ENCODE measurements at regions not wholly inside any gene's neighbourhood (a gene's known extent, or its start where the extent isn't known, plus 50 kb on each side); places are given as distances from the start of the nearest gene placed in this dataset.

DNA sequence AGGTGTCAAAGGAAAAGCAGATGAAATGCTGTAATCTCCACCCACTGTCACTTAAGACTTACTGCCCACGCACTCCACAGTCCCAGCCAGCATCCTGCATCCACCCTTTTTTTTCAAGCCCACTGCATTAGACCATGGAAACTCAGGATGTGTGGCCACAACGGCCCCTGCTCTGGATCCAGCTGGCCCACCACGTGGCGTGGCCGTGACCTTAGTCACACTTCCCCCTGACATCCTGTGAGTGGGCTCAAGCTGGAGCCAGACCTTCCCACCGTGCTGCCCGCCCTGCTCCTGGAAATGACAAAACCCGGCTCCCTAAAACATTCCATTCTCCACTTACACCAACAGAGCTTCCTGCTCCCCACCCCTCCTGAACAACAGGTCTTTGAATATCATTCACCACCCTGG is 588.3 kb upstream of the DIPK2B start:
- DNase-seq (ENCODE audit: low read depth in 4 of 4, low spot score in 3 of 4), result no peak

DNA sequence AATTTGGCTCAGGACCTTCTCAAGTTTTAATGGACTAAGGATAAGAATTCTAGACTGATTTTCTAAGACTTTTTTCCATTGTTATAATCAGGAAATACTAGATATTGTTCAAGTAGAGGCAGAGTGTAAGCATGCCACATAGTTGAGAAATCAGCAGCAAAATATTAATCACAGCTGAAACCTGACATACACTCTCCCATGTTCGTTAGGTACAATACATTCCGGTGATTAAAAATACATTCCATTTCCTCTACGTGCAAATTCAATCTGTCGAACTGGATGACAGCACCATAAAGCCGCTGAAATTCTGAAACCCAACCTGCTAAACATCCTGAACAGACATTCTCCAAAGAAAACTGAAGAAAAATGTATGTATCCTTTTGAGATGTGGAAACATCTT is 587.6 kb upstream of the DIPK2B start:
- no peak for DNase-seq (ENCODE audit: low read depth in 4 of 4, low spot score in 3 of 4)

DNA sequence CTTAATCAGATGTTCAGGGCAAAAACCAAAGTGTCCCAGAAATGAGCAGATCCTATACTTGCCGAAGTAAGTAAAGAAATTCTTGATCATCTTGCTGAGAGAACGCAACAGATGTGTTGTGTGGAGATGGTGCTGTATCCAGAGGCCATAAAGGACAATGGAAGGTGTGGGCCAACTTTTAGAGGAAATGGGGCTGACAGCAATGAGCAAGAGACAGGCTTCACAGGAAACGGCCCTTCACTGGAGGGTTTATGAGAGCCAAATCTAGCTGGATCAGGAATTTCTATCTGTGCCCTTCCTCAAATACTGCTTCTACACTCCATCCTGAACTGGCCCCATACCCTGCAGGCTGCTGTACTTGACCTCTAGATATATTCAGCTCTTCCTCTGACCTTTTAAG is 583.9 kb upstream of the DIPK2B start:
- no peak for DNase-seq (ENCODE audit: low read depth in 4 of 4, low spot score in 3 of 4)

DNA sequence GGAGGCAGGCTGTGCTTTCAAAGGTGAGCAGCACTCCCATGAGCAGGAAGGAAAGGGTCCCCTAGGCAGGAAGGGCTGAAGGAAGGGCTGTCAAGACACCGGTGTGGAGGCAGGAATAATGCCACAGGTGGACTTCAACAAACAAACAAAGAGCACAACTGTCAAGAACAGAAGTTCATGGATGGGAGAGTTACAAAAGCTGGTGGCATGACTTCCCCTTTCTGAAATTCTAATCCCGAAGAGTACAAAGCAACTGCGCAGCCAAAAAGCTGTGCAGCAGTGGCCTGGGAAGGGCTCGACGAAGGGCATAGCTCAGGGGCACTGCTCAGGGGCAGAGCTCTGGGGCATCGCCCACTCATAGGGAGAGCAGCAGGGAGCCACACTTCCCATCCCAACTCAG is 582.3 kb upstream of the DIPK2B start:
- DNase-seq (ENCODE audit: low read depth in 4 of 4, low spot score in 3 of 4), result no peak

DNA sequence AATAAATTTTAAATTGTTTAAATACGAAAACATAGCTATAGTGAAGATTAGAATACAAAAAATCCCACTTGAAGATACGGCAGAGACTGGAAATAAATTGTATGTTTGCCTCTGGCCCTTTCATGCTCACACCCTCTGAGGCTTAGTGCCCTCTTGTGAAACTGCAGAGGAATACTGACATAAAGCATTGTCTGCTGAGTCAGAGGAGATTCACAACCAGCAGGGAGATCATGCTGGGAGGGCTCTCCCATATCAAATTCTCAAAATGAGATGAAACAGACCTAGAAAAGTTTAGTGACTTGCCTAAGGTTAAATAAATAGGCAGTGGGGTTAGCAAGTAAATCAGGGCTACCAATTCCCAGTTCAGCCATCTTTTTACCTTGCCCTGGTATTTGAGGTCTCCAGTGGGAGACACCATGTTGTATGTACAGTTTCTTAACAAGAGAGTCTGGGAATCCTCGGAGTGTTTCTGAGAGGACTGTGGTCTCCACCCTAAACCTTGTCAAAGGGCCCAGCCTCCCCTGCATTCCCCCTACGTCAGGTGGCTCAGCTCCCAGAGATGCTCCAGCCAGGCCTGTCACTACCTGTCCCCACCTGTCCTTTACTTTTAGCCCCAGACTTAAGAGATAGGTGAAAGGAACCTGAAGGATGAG is 581.4 kb upstream of the DIPK2B start:
- no peak for DNase-seq (ENCODE audit: low read depth in 4 of 4, low spot score in 3 of 4)

DNA sequence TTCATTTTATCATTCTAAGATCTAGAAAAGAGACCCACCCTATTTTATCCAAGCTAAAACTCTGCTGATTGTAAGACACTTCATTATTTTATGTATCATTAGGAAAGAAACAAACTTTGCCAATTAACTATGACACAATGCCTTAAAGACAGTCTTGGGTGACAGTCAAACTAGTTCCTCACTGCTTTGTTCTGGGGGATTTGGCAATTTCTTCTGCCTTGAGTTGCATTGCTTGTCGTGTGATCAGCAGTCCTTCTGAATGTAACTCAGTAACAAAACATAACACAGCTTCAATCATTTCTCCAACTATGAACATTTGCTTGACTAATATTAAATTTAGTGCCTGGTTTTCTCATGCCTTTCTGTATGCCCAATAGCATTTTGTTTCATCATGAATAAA is 577.9 kb upstream of the DIPK2B start:
- no peak for DNase-seq (ENCODE audit: low read depth in 4 of 4, low spot score in 3 of 4)

DNA sequence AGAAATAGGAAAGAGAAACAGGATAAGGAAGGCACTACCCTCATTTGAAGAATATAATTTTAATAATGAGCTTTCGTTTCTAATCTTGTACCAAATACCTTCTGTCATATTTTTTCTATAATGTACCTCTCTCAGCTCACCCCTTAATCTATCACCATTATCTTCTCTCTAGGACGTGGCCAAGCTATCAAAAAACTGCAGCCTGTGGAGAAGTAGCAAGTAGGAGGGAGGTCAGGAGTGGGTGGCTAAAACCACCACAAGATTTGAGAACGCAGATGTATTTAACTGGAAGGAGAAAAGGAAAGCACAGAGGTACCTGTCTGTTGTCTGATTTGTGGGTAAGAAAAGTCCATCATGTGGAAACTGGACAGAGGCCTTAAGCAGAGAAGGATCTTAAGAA is 576.7 kb upstream of the DIPK2B start:
- no peak for DNase-seq (ENCODE audit: low read depth in 4 of 4, low spot score in 3 of 4)

DNA sequence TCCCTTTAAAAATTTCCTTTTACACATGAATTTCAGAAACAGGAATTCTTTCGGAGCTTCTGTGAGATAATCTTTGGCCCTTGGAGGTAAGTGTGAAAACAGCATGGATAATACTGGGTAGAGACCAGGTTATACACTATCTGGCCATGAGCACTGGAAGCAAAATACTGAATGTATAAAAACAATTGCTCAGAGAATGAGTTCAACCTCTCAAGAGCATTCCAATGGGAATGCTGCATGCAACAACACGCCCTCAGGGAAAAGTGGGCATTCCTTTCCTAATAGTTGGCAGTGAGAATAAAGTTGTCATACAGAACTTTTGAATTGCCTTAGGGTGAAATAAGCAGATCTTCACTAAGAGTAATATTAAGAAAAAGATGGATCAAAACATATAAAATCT is 574.8 kb upstream of the DIPK2B start:
- DNase-seq (ENCODE audit: low read depth in 4 of 4, low spot score in 3 of 4), result no peak

DNA sequence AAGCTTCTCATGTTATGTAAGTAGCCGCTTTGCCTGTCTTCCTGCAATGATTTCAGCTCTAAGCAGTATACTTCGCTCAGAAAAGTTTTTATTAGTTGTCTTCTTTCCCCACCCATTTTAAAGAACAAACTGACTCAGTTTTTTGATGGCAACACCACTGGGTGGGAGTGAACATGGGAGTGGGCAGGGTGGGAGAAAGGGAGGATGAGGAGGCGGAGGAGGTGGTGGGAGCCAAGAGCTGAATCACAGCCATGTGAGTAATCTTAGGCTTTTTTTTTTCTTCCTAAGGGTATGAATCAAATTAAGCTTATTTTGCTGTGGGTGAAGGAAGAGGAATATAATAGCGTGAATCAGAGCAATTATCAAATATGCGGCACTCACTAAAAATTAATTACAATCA is 574.3 kb upstream of the DIPK2B start:
- no peak for DNase-seq (ENCODE audit: low read depth in 4 of 4, low spot score in 3 of 4)

DNA sequence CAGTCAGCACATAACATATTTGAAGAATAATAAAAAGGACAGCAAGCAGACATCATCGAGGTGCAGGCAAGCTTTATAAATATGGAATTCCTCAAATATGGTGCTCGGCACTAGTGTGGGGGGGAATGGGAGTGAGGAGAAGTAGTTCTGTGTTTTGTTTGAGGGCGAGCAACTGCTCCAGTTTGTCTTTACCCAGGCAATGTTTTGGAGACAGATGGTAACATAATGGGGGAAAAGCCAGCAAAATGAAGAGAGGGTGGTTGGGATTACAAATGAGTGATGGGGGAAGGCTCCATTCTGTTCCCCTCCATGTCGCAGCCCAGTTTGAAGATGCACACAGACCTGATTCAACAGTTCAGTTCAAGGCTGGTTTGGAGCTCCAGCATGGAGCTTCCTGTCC is 572.9 kb upstream of the DIPK2B start:
- no peak for DNase-seq (ENCODE audit: low read depth in 4 of 4, low spot score in 3 of 4)

DNA sequence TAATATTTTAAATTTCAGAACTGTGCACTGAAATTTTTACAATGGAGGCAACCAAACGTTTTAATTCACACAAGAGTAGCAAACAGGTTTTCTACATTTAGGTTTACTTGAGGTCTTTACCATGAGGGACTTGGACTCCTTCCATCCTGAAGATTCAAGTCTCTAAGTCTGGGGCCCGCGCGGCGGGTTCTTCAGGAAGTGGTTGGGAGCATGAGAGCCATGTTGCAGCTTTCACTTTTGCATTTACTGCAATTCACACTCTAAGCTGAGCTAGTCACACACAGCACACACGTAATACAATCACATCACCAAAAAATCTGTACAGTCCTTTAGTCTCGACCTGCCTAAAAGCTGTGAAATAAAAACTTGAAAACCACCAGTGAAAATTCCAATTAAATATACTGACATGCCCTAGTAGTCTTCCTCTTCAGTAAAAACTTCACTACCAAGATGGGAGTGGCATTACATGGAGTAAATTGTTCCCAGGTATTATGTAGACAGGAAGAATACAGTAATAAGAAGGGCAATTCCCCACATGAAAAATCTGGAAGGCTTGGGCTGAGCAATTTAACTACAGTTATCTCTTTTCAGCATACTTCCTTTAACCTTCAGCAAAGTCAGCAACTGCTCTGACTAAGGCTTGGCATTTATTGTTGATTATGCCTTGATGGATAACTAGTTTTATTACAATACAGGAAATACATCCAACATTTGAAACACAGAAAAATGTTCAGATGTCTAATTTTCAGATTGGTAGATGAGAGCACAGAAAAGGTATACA is 571.1 kb upstream of the DIPK2B start:
- DNase-seq (ENCODE audit: low read depth in 4 of 4, low spot score in 3 of 4), result no peak

DNA sequence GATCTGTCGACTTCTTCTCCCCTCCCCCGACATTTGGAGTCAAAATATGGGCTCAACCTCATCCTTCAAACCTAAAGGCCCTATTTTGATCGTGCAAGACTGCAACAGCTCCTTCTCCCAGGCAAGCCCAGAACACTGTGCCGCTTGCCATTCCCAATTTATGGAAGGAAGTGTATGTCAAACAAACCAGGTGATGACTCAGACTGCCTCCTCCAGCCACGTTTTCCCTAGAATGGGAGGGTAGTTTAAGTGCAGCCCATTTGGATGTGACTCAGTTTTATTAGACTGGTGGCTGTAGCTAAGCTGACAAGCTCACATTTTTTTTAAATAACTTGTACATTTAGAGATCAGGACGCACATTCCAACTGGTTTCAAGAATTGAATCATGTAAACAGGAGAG is 570.4 kb upstream of the DIPK2B start:
- DNase-seq (ENCODE audit: low read depth in 4 of 4, low spot score in 3 of 4), result no peak

DNA sequence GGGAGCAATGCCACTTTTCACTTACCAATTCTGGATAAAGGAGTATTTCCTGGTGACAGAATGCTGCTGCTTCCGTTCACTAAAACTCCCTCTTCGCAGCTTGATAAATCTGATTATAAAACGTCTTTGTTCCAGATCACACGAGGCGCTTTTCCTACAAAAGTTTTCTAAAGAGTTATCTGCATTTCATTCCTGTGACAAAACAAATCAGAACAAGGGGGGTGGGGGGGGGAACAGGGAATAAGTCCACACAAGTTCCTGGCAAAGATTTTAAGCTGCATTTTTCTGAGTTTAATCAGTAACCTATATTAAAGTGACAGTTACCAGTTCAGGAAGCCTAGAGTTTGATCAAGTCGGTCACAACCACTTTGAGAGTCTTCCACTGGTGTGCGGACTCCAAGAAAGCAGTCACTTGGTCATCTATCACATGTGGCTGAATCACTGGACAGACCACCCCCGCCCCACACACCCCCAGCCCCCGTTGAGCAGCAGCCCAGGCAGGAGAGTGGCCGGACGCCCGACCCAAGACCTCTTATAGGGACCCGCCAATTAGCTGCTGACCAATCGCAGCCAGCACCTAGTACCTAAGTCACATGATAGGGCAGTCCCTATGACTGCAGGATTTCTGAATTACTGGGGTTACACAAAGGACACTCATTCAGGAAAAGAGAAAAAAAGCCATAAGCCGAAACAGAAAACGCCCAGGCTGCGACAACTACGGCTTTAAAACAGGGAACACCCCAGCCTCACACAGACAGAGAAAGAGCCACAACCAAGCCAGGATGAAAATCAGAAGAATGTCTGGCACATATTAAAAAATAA is 569.3 kb upstream of the DIPK2B start:
- DNase-seq (ENCODE audit: low read depth in 4 of 4, low spot score in 3 of 4), result peak in 3 of 4 donors; percentile 64 to 75 (median 67)

DNA sequence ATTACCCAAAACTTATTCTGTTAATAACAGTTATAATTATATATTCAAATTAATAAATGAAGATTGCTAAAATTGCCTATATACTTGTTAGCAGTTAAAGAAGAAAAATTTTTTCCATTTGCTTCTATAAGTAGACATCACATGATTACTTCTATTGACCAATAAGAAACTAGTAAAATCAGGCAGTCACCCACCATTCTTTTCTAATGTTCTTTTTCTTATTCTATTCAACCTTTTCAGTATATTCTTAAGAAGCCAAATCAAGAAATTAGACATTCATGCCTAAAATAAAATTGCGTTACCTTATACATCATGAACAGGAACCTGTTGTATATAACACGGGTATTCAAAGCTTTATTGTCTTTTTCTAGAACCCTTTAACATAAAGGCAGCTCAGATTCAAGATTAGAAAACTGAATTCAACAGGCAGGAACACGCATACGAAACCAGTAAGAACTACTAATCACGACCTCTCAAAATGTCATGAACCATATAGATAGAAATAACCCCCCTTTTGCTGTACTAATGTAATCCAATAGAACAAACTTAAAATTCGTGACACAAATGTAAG is 568.1 kb upstream of the DIPK2B start:
- DNase-seq (ENCODE audit: low read depth in 4 of 4, low spot score in 3 of 4), result no peak

DNA sequence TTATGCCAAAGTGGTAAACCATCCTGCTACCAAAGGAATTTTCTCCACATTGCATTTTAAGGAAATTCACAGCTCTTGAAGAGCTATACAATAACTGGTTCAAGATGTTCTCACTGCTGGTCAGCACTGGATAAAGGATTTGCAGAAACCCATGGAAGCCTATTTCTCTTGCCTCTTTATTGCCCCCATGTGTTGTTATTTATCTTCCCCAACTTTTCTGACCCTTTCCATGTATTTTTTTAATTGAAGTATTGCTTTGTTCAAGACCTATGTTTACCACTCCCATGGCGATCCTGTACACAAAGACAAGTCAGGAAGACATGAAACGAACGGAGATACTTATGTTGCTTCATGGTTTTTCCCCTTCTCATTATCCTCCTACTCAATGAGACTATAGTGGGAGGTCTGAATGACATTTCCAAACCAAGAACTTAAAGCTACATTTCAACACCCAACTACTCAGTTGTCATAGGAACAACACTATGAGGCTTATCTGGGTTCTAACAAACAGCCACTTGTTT is 566.4 kb upstream of the DIPK2B start:
- DNase-seq (ENCODE audit: low read depth in 4 of 4, low spot score in 3 of 4), result no peak

DNA sequence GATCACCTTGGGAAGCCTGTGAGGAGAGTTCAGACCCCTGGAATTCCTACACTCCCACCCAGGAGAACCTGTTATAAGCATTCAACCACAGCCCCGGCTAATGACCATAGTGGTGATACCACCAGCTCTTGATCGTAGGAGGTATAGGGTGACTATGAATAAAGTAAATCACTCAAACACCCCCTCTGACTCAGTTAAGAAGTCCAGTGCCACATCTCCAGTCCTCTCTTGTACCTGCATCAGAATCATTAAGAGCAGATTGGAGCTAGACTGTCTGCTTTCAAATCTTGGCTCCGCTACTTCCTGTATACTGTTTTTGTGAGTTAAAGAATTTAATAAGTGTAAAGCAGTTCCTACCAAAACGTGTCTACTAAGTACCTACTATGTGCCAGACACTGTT is 565.1 kb upstream of the DIPK2B start:
- DNase-seq (ENCODE audit: low read depth in 4 of 4, low spot score in 3 of 4), result no peak

DNA sequence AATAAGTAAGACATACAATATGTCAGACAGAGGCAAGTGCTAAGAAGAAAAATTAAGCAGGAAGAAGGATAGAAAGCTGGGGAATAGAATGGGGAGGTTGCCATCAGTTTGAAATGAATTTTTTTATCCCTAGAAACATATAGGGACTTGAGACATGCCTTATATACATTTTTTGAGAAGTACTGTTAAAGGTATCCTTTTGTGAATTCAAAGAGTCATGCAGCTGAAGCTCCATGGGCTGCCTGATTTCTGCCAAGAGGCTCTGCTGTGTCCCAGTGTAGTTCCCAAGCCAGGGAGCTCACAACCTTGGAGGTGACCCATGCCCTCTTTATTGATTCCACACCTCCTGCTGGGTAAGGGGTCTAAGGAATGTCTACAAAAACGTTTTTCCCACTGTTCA is 564.6 kb upstream of the DIPK2B start:
- DNase-seq (ENCODE audit: low read depth in 4 of 4, low spot score in 3 of 4), result no peak

DNA sequence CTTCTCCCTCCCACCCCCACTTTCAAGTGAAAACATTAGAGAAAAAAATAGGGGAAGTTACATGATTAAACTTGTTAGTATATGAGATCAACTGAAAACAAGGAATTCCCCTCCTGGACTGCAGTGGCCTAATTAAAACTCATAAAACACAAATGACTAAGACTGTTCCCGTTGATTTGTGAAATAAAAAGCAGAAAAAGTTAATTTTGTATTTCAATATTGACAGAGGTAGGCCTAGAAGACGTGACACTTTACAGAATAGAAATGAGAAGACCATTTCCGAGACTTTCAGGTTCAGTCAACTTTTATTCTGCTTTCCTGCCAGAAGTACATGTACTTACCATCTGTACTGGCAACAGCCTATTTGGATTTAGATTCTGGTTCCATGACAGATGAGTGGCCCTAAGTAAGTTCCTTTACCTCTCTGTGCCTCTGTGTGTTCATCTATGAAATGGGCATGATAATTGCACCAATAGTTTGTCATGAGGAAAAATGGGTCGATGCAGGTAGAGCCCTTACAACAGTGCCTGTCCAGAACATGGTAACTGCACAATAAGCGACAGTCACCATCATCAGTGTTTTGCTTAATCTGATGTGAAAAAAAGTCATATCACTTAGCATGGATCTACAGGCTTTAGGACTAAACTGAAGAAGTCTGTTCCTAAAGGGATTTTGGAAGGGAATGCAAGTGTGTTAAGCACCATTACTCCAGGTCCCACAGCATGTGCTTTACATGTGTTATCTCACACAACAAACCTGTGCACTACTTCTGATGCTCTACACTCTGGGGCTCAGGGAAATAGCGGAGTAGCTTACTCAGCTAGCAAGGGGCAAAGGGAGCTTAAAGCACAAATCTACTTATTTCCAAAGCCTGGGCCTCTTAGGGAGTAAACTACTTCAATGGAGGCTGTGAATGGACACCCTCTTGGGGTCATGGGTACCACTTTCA is 562.3 kb upstream of the DIPK2B start:
- DNase-seq (ENCODE audit: low read depth in 4 of 4, low spot score in 3 of 4), result no peak

DNA sequence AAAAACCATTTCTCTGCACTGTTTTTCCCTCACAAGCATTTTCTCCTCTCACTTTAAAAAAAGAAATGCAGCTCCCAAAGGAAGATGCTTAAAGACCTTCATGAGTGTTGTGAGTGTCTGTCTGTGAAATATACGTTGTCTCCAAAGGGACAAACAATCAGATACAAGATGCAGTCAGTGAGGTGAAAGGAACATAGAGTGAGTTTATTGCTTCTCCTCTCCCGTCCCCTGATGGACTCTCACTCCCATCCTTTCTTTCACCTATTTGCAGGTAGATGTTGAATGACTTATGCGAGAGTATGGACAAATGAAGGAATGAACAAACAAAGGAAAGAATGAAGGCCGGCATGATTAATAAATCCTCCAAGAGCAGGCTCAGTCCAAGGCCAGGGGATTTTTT is 561.2 kb upstream of the DIPK2B start:
- no peak for DNase-seq (ENCODE audit: low read depth in 4 of 4, low spot score in 3 of 4)

DNA sequence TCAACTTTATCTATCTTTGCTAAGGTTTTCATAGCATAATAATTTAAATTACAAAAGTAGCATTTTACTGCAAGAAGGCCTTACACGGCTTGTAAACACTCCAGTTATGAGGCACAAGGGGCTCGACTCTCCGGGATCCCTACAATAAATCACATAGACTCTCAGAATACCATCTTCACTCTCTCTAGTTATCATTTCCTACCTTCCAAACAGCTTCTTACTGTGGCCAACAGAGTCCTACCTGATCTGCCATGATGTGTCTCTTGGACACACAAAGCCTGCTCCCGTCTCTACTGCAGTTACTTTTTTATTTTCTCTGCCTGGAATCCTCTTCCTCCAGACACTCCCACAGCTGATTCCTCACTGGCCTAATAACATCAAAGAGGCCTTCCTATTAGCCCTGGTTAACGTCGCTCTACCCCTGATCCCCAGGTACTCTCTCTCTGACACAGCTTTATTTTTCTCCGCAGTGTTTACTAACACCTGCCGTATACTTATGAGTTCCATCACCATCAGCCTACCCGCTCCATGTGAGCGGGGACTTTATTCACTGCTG is 559.6 kb upstream of the DIPK2B start:
- no peak for DNase-seq (ENCODE audit: low read depth in 4 of 4, low spot score in 3 of 4)

All from left renal pelvis (tissue), 4 donors.